HG03432 (cell line): ENCODE measurements at regions not wholly inside any gene's neighbourhood (a gene's known extent, or its start where the extent isn't known, plus 50 kb on each side); places are given as distances from the start of the nearest gene placed in this dataset.
"Not testable (repeated sequence)": the region's sequence is repeated elsewhere in the genome, so short reads cannot be mapped to it uniquely, and the experiment has no call there.

ENCODE experiments used
- ATAC-seq: cut with Tn5 transposase; IDR thresholded peaks from one replicate; pipeline ENCODE4 v1.9.1; 2021; ENCODE audit warnings: mild to moderate bottlenecking, moderate library complexity; ENCODE audit not compliant: unreplicated experiment

DNA sequence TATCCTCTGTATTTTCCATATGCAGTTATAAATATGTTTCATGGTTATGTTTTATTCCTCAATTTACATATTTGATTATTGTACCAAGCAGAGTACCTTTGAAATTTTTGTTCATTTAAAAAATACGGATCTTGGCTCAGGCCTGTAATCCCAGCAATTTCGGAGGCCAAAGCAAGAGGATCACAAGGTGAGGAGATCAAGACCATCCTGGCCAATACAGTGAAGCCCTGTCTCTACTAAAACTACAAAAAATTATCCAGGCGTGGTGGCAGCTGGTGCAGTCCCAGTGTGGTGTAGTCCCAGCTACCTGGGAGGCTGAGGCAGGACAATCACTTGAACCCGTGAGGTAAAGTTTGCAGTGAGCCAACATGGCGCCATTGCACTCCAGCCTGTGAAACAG lies 251.2 kb upstream of the TPTE start:
- not testable (repeated sequence) for ATAC-seq

DNA sequence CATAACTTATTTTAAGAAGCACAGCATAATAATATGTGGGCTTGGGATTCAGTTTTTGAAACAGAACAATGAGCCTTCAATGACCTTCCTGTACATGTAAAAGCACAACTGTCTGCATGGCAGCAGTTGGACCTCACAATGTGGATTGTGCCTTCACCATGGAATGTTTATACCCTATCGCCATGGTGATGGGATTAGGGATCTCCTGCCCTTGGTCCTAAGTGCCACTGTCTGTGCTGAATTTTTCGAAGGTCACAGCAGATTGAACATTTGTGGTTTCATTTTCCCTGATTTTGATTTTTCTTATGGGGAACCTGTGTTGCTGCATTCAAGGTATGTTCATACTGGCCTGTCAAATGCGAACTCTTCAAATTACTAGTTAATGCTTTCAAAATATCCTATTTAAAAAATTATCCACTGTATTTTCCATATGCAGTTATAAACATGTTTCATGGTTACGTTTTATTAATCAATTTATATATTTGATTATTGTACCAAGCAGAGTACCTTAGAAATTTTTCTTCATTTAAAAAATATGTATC lies 249.6 kb upstream of the TPTE start:
- ATAC-seq: peak; percentile 42

DNA sequence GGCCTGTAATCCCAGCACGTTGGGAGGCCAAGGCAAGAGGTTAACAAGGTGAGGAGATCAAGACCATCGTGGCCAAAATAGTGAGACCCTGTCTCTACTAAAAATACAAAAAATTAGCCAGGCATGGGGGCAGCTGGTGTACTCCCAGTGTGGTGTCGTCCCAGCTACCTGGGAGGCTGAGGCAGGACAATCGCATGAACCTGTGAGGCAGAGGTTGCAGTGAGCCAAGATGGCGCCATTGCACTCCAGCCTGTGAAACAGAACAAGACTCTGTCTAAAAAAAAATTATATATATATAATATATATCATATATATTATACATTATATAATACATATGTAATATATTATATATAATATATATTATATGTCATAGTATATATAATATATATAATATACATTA lies 249.2 kb upstream of the TPTE start:
- ATAC-seq: peak; percentile 82

- no peak for ATAC-seq
Measured at GRCh38 chr21:10273196-10273595, 248.2 kb upstream of the TPTE start.

GRCh38 chr21:10273794-10274338 lies 247.5 kb upstream of the TPTE start:
- peak; percentile 62 for ATAC-seq
